ENCODE measurements at regions not wholly inside any gene's neighbourhood (a gene's known extent, or its start where the extent isn't known, plus 50 kb on each side); places are given as distances from the start of the nearest gene placed in this dataset.
"Not testable (repeated sequence)": the region's sequence is repeated elsewhere in the genome, so short reads cannot be mapped to it uniquely, and the experiment has no call there.

- intact Hi-C loops (cut with DNase I) = loop anchor here in 1 of 4 donors (10.0 kb wide), 1 partner anchor 334 kb away; no protein-coding TSS in a partner anchor
- H3K27me3 ChIP-seq (ENCODE audit: control insufficient read depth, insufficient read depth) = no peaks in the 10 kb centered on the region
- no peaks in the 10 kb centered on the region for H3K4me1 ChIP-seq (ENCODE audit: control insufficient read depth, insufficient read depth, low read length)
- ATAC-seq (no peak), DNase-seq (no peak)
- no peak overlapping the region for H3K4me3 ChIP-seq (ENCODE audit: low read length)
- H3K9me3 ChIP-seq (ENCODE audit: control insufficient read depth, low read length) = no peaks in the 10 kb centered on the region
- 81% methylated on average over 2 of the region's 2 CpGs for WGBS
- H3K27ac ChIP-seq (ENCODE audit: low read length) = no peak overlapping the region
Observed at GRCh38 chr7:96558530-96558929, 151.1 kb downstream of the SEM1 start.

- 97% methylated on average over 8 of the region's 9 CpGs for WGBS
Observed at GRCh38 chr7:96558093-96558492, 151.6 kb downstream of the SEM1 start.

GRCh38 chr7:96557598-96557997 is 152.0 kb downstream of the SEM1 start:
- intact Hi-C loops (cut with DNase I) = loop anchor here in 1 of 4 donors (10.0 kb wide), 1 partner anchor 333 kb away; no protein-coding TSS in a partner anchor
- not testable (repeated sequence) for H3K9me3 ChIP-seq (ENCODE audit: control insufficient read depth, low read length); ATAC-seq; H3K27me3 ChIP-seq (ENCODE audit: control insufficient read depth, insufficient read depth); H3K4me3 ChIP-seq (ENCODE audit: low read length); H3K27ac ChIP-seq (ENCODE audit: low read length); H3K4me1 ChIP-seq (ENCODE audit: control insufficient read depth, insufficient read depth, low read length)
- 79% methylated on average over 12 of the region's 13 CpGs for WGBS
- peak in 1 of 3 donors; percentile 16 for DNase-seq

More at GRCh38 chr7:96558093-96558492, 151.6 kb downstream of the SEM1 start:
- DNase-seq = no peak
- no peak for ATAC-seq
- Histone ChIP-seq H3K27ac (ENCODE audit: low read length) (no peak overlapping the region), H3K4me3 (ENCODE audit: low read length) (no peak overlapping the region), H3K9me3 (ENCODE audit: control insufficient read depth, low read length) (no peaks in the 10 kb centered on the region), H3K27me3 (ENCODE audit: control insufficient read depth, insufficient read depth) (no peaks in the 10 kb centered on the region), H3K4me1 (ENCODE audit: control insufficient read depth, insufficient read depth, low read length) (no peaks in the 10 kb centered on the region)
- intact Hi-C loops (cut with DNase I) = loop anchor here in 1 of 4 donors (10.0 kb wide), 1 partner anchor 333 kb away; no protein-coding TSS in a partner anchor

- no peaks in the 10 kb centered on the region for H3K4me1 ChIP-seq (ENCODE audit: control insufficient read depth, insufficient read depth, low read length)
- H3K9me3 ChIP-seq (ENCODE audit: control insufficient read depth, low read length) = no peaks in the 10 kb centered on the region
- intact Hi-C loops (cut with DNase I) = no loop called here
- no peak for DNase-seq
- 94% methylated on average over 5 of the region's 5 CpGs for WGBS
- no peak overlapping the region for H3K4me3 ChIP-seq (ENCODE audit: low read length)
- H3K27me3 ChIP-seq (ENCODE audit: control insufficient read depth, insufficient read depth) = no peaks in the 10 kb centered on the region
- no peak overlapping the region for H3K27ac ChIP-seq (ENCODE audit: low read length)
- ATAC-seq = no peak
Observed at GRCh38 chr7:96548664-96549063, 161.0 kb downstream of the SEM1 start.

- ATAC-seq = no peak
- intact Hi-C loops (cut with DNase I) = no loop called here
- Histone ChIP-seq H3K27me3 (ENCODE audit: control insufficient read depth, insufficient read depth) (no peaks in the 10 kb centered on the region), H3K9me3 (ENCODE audit: control insufficient read depth, low read length) (no peaks in the 10 kb centered on the region), H3K4me3 (ENCODE audit: low read length) (no peak overlapping the region), H3K4me1 (ENCODE audit: control insufficient read depth, insufficient read depth, low read length) (no peaks in the 10 kb centered on the region), H3K27ac (ENCODE audit: low read length) (no peak overlapping the region)
- WGBS = 60% methylated on average over 3 of the region's 3 CpGs
- no peak for DNase-seq
Observed at GRCh38 chr7:96547371-96547811, 162.3 kb downstream of the SEM1 start.

GRCh38 chr7:96546426-96546825 is 163.2 kb downstream of the SEM1 start:
- no peaks in the 10 kb centered on the region for H3K9me3 ChIP-seq (ENCODE audit: control insufficient read depth, low read length)
- DNase-seq (no peak), ATAC-seq (no peak)
- H3K4me3 ChIP-seq (ENCODE audit: low read length) = no peak overlapping the region
- intact Hi-C loops (cut with DNase I) = no loop called here
- no peak overlapping the region for H3K27ac ChIP-seq (ENCODE audit: low read length)
- H3K27me3 ChIP-seq (ENCODE audit: control insufficient read depth, insufficient read depth) = no peaks in the 10 kb centered on the region
- WGBS = 90% methylated on average over 2 of the region's 2 CpGs
- H3K4me1 ChIP-seq (ENCODE audit: control insufficient read depth, insufficient read depth, low read length) = no peaks in the 10 kb centered on the region

GRCh38 chr7:96539471-96539870 is 170.2 kb downstream of the SEM1 start:
- ATAC-seq (no peak), DNase-seq (no peak)
- Histone ChIP-seq H3K27ac (ENCODE audit: low read length) (no peak overlapping the region), H3K9me3 (ENCODE audit: control insufficient read depth, low read length) (no peaks in the 10 kb centered on the region), H3K27me3 (ENCODE audit: control insufficient read depth, insufficient read depth) (no peaks in the 10 kb centered on the region), H3K4me3 (ENCODE audit: low read length) (no peak overlapping the region), H3K4me1 (ENCODE audit: control insufficient read depth, insufficient read depth, low read length) (no peaks in the 10 kb centered on the region)
- intact Hi-C loops (cut with DNase I) = no loop called here
- WGBS = 89% methylated on average over 1 of the region's 1 CpG

- no peak overlapping the region for H3K4me3 ChIP-seq (ENCODE audit: low read length)
- intact Hi-C loops (cut with DNase I) = no loop called here
- no peak for ATAC-seq
Observed at GRCh38 chr7:96538632-96539031, 171.0 kb downstream of the SEM1 start.

GRCh38 chr7:96534221-96534620 is 175.4 kb downstream of the SEM1 start:
- Histone ChIP-seq H3K4me1 (ENCODE audit: control insufficient read depth, insufficient read depth, low read length) (no peaks in the 10 kb centered on the region), H3K27me3 (ENCODE audit: control insufficient read depth, insufficient read depth) (no peaks in the 10 kb centered on the region), H3K27ac (ENCODE audit: low read length) (no peak overlapping the region), H3K4me3 (ENCODE audit: low read length) (no peak overlapping the region), H3K9me3 (ENCODE audit: control insufficient read depth, low read length) (no peaks in the 10 kb centered on the region)
- no peak for ATAC-seq
- intact Hi-C loops (cut with DNase I) = no loop called here
- 55% methylated on average over 3 of the region's 3 CpGs for WGBS
- no peak for DNase-seq

More at GRCh38 chr7:96538632-96539031, 171.0 kb downstream of the SEM1 start:
- H3K9me3 ChIP-seq (ENCODE audit: control insufficient read depth, low read length) = no peaks in the 10 kb centered on the region
- no peak for DNase-seq
- WGBS = 39% methylated on average over 2 of the region's 2 CpGs
- H3K27me3 ChIP-seq (ENCODE audit: control insufficient read depth, insufficient read depth) = no peaks in the 10 kb centered on the region
- H3K27ac ChIP-seq (ENCODE audit: low read length) = no peak overlapping the region
- no peaks in the 10 kb centered on the region for H3K4me1 ChIP-seq (ENCODE audit: control insufficient read depth, insufficient read depth, low read length)

GRCh38 chr7:96532428-96532935 is 177.2 kb downstream of the SEM1 start:
- Histone ChIP-seq H3K27ac (ENCODE audit: low read length) (no peak overlapping the region), H3K9me3 (ENCODE audit: control insufficient read depth, low read length) (no peaks in the 10 kb centered on the region), H3K27me3 (ENCODE audit: control insufficient read depth, insufficient read depth) (no peaks in the 10 kb centered on the region), H3K4me1 (ENCODE audit: control insufficient read depth, insufficient read depth, low read length) (no peaks in the 10 kb centered on the region), H3K4me3 (ENCODE audit: low read length) (no peak overlapping the region)
- WGBS = 77% methylated on average over 2 of the region's 2 CpGs
- ATAC-seq (no peak), DNase-seq (no peak)
- intact Hi-C loops (cut with DNase I) = no loop called here

- no peak for DNase-seq
- H3K4me3 ChIP-seq (ENCODE audit: low read length) = no peak overlapping the region
- H3K4me1 ChIP-seq (ENCODE audit: control insufficient read depth, insufficient read depth, low read length) = no peaks in the 10 kb centered on the region
- H3K27ac ChIP-seq (ENCODE audit: low read length) = no peak overlapping the region
- no peak for ATAC-seq
- intact Hi-C loops (cut with DNase I) = no loop called here
- H3K27me3 ChIP-seq (ENCODE audit: control insufficient read depth, insufficient read depth) = no peaks in the 10 kb centered on the region
- 77% methylated on average over 1 of the region's 1 CpG for WGBS
- no peaks in the 10 kb centered on the region for H3K9me3 ChIP-seq (ENCODE audit: control insufficient read depth, low read length)
Observed at GRCh38 chr7:96531331-96531730, 178.3 kb downstream of the SEM1 start.

- ATAC-seq (no peak), DNase-seq (no peak)
- no peak overlapping the region for H3K27ac ChIP-seq (ENCODE audit: low read length)
- H3K4me3 ChIP-seq (ENCODE audit: low read length) = no peak overlapping the region
- intact Hi-C loops (cut with DNase I) = no loop called here
- no peaks in the 10 kb centered on the region for H3K4me1 ChIP-seq (ENCODE audit: control insufficient read depth, insufficient read depth, low read length)
- H3K27me3 ChIP-seq (ENCODE audit: control insufficient read depth, insufficient read depth) = no peaks in the 10 kb centered on the region
- no peaks in the 10 kb centered on the region for H3K9me3 ChIP-seq (ENCODE audit: control insufficient read depth, low read length)
- 93% methylated on average over 1 of the region's 1 CpG for WGBS
Observed at GRCh38 chr7:96530786-96531185, 178.9 kb downstream of the SEM1 start.

All from right cardiac atrium (tissue), 5 donors.